Testis (tissue), 2 donors: ENCODE measurements at regions not wholly inside any gene's neighbourhood (a gene's known extent, or its start where the extent isn't known, plus 50 kb on each side); places are given as distances from the start of the nearest gene placed in this dataset.

Source experiments
- DNase-seq: peaks from one replicate; pipeline ENCODE4 v3.0.0-alpha.2; 2019
- H3K27ac ChIP-seq, 2 donors: fragments of 200-600 bp; sonication (generic); one replicate each; pipeline ENCODE4 v1.5.1; 2019
- H3K27me3 ChIP-seq: fragments of 200-600 bp; sonication (generic); one replicate; pipeline ENCODE4 v1.5.1; 2019
- H3K36me3 ChIP-seq: fragments of 200-600 bp; sonication (generic); one replicate; pipeline ENCODE4 v1.5.1; 2017; ENCODE audit warnings: low read depth; ENCODE audit errors: missing control alignments
- H3K4me1 ChIP-seq: fragments of 200-600 bp; sonication (generic); one replicate; pipeline ENCODE4 v1.5.1; 2019
- H3K4me3 ChIP-seq, 2 donors: fragments of 200-600 bp; sonication (generic); one replicate each; pipeline ENCODE4 v1.5.1; 2017 to 2019
- H3K9me3 ChIP-seq: fragments of 200-600 bp; sonication (generic); one replicate; pipeline ENCODE4 v1.5.1; 2017
- POLR2A ChIP-seq: fragments of 450-650 bp; IDR thresholded peaks from one replicate; pipeline ENCODE4 v1.6.1; 2017; ENCODE audit warnings: antibody characterized with exemption, mild to moderate bottlenecking, moderate library complexity
- WGBS, 2 donors: methylation state at CpG; one replicate each; pipeline ENCODE4 v1.1.5; 2018; 5-methylcytosine and 5-hydroxymethylcytosine counted together
- intact Hi-C: fragments of 100-400 bp; cut with DNase I; formaldehyde crosslinking; loops from one replicate; pipeline ENCODE4 v1.15.1; 2023; ENCODE audit warnings: low total_unique reads
- TF ChIP-seq, protein P1 (sequence below), 3 experiments: fragments of 450-650 bp in 2 of 3; fragments of 200-600 bp in 1 of 3; sonication (generic) in 1 of 3; IDR thresholded peaks; one replicate each; pipeline ENCODE4 v1.5.1; 2016 to 2019; ENCODE audit warnings: antibody characterized with exemption in 3 of 3, mild to moderate bottlenecking in 2 of 3, moderate library complexity in 1 of 3

DNA sequence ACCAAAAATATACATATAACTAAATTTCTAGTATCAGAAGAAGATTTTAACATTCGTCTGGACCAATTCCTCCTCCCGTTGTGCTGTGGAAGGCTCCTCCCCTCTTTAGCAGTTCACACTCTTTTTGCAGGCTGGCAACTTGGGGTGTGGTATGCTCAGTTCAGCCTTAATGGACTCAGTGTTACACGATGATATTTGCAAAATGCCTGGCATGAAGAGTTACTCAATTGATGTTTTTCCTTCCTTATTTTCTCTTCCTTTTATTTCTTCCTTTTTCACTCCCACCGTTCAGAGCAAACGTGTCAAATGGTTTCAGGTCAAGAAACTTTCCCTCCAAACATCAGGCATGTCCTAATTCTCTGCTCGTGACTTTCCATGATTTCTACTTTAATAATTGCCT is 248.3 kb downstream of the PHF14 start:
- WGBS, 2 donors = 67% methylated on average over 6 of the region's 6 CpGs
- no peak for TF ChIP-seq POLR2A
- TF ChIP-seq, protein P1, sequence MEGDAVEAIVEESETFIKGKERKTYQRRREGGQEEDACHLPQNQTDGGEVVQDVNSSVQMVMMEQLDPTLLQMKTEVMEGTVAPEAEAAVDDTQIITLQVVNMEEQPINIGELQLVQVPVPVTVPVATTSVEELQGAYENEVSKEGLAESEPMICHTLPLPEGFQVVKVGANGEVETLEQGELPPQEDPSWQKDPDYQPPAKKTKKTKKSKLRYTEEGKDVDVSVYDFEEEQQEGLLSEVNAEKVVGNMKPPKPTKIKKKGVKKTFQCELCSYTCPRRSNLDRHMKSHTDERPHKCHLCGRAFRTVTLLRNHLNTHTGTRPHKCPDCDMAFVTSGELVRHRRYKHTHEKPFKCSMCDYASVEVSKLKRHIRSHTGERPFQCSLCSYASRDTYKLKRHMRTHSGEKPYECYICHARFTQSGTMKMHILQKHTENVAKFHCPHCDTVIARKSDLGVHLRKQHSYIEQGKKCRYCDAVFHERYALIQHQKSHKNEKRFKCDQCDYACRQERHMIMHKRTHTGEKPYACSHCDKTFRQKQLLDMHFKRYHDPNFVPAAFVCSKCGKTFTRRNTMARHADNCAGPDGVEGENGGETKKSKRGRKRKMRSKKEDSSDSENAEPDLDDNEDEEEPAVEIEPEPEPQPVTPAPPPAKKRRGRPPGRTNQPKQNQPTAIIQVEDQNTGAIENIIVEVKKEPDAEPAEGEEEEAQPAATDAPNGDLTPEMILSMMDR (IDR thresholded peaks at IDR 0.05) = no peak
- H3K4me1 ChIP-seq = peaks cover 12% of the 10 kb centered on the region
- H3K27me3 ChIP-seq = no peaks in the 10 kb centered on the region
- no peaks in the 10 kb centered on the region for H3K36me3 ChIP-seq
- no peak for DNase-seq
- H3K4me3 ChIP-seq = no peak overlapping the region
- H3K27ac ChIP-seq = peak overlapping the region in 1 of 2 donors; percentile 48
- no peaks in the 10 kb centered on the region for H3K9me3 ChIP-seq
- intact Hi-C loops = no loop called here

DNA sequence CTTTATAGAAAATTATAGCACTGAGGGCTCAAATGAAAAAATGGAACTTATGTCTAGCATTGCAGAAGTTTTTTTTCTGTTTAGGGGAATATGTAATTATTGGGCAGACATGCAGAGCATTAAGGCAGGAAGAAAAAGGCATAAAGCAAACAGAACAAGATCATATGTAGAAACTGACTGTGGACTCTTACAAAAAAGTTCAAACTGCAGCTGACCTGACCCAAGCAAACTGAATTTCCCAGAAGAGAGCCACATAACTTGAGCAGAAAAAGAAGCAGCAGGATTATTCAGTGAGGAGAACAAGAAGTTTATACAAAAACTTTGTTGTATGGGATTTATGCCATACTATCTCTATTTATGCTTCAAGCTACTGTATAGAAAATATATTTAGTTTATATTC is 250.9 kb downstream of the PHF14 start:
- no peaks in the 10 kb centered on the region for H3K27me3 ChIP-seq
- no peak for TF ChIP-seq POLR2A
- TF ChIP-seq, protein P1 (IDR thresholded peaks at IDR 0.05) = no peak

DNA sequence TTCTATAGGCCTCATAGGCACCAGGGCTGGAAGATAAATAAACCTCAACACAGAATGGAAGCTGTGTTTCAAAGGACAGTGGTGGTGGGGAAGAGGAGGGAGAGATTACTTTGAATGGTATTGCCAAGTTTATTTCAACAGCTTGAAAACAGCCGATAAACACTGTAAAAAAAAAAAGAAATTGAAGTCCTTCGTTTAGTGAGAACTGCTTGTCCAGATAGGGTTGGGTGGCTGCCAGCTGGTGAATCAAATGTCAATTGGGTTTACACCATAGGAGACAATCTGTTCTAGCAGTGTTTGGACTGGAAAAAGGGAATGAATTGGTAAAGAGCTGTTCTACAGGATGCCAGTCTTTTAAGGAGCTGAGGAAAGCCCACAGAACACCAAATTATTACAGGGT is 254.8 kb downstream of the PHF14 start:
- no peaks in the 10 kb centered on the region for H3K27me3 ChIP-seq
- H3K36me3 ChIP-seq = no peaks in the 10 kb centered on the region
- no peaks in the 10 kb centered on the region for H3K9me3 ChIP-seq
- intact Hi-C loops = no loop called here
- H3K4me1 ChIP-seq = peaks cover 12% of the 10 kb centered on the region
- 7 to 20% methylated on average over 2 of the region's 2 CpGs for WGBS, 2 donors
- peak; percentile 86 for DNase-seq
- no peak overlapping the region for H3K4me3 ChIP-seq
- H3K27ac ChIP-seq = peak overlapping the region; percentile 36 to 67
- TF ChIP-seq POLR2A = no peak
- TF ChIP-seq, protein P1 (IDR thresholded peaks at IDR 0.05) = no peak

More for the DNA sequence above, 250.9 kb downstream of the PHF14 start:
- Histone ChIP-seq H3K36me3 (no peaks in the 10 kb centered on the region), H3K4me3 (no peak overlapping the region), H3K27ac (no peak overlapping the region), H3K9me3 (no peaks in the 10 kb centered on the region), H3K4me1 (peaks cover 24% of the 10 kb centered on the region)
- no peak for DNase-seq
- intact Hi-C loops = no loop called here

DNA sequence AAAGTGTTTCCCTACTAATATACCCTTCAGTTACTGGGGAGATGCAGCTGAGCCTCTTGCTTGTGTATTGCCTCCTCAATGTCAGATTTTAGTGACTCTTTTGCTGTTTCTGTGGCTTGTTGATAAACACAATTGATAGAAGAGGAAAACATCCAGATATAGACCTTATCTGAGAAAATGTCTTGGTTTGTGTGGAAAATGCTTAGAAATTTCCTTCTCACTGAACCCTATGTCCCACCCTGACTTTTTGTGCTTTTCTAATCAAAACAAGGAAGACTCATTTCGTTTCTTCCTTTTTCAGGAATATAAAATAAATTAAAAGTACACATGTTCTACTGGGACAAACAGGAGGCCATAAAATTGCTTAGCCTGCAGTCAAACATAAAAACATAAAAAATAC is 257.5 kb downstream of the PHF14 start:
- Histone ChIP-seq H3K27ac (peak overlapping the region in 1 of 2 donors; percentile 2), H3K4me3 (no peak overlapping the region), H3K4me1 (peaks cover 12% of the 10 kb centered on the region), H3K27me3 (no peaks in the 10 kb centered on the region), H3K36me3 (no peaks in the 10 kb centered on the region), H3K9me3 (no peaks in the 10 kb centered on the region)
- intact Hi-C loops = no loop called here
- no peak for DNase-seq
- 38 to 48% methylated on average over 1 of the region's 1 CpG for WGBS, 2 donors
- TF ChIP-seq POLR2A = no peak
- TF ChIP-seq, protein P1 (IDR thresholded peaks at IDR 0.05) = no peak

DNA sequence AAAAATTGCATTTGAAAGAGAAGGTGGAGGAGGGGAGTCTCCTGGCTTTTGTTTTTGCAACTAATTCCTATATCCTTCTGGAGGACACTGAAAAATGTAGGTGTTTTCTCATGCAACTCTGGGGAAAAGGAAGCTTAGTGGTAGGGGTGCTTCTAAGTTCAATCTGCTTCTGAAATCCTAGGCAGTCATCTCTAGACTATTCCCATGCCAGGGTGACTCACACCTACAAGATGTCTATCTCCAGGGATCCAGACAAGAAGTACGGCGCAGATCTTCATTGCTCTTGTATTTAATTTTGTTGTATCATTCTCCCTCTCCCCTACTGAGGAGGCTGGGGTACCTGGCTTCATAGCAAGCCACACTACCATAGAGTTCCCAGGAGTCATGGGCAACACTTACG is 258.8 kb downstream of the PHF14 start:
- no peak for TF ChIP-seq POLR2A
- TF ChIP-seq, protein P1 (IDR thresholded peaks at IDR 0.05) = no peak
- no peaks in the 10 kb centered on the region for H3K9me3 ChIP-seq
- H3K27me3 ChIP-seq = no peaks in the 10 kb centered on the region
- intact Hi-C loops = no loop called here
- peaks cover 12% of the 10 kb centered on the region for H3K4me1 ChIP-seq
- WGBS, 2 donors = 61 to 74% methylated on average over 3 of the region's 3 CpGs
- no peak overlapping the region for H3K4me3 ChIP-seq
- H3K36me3 ChIP-seq = no peaks in the 10 kb centered on the region
- H3K27ac ChIP-seq = no peak overlapping the region
- no peak for DNase-seq
